Loucy (cell line): ENCODE measurements at regions not wholly inside any gene's neighbourhood (a gene's known extent, or its start where the extent isn't known, plus 50 kb on each side); places are given as distances from the start of the nearest gene placed in this dataset.

Experiments used
- CTCF ChIP-seq: fragments of 200-600 bp; sonication (generic); conservative IDR thresholded peaks from 2 replicates; pipeline ENCODE4 v1.5.1; 2014; ENCODE audit warnings: mild to moderate bottlenecking, antibody characterized with exemption, low read length
- EZH2phosphoT487 ChIP-seq: fragments of 200-600 bp; IDR thresholded peaks from 2 replicates; pipeline ENCODE4 v1.6.1; 2018; ENCODE audit warnings: antibody characterized with exemption, mild to moderate bottlenecking, moderate library complexity, borderline replicate concordance

- TF ChIP-seq CTCF (no peak), EZH2phosphoT487 (no peak)
Observed at GRCh38 chr7:153100691-153101237, 341.2 kb downstream of the ACTR3B start.
